ENCODE measurements at regions not wholly inside any gene's neighbourhood (a gene's known extent, or its start where the extent isn't known, plus 50 kb on each side); places are given as distances from the start of the nearest gene placed in this dataset.
A peak's percentile ranks its signal among the peaks of the same experiment; 100 is the strongest.

DNA sequence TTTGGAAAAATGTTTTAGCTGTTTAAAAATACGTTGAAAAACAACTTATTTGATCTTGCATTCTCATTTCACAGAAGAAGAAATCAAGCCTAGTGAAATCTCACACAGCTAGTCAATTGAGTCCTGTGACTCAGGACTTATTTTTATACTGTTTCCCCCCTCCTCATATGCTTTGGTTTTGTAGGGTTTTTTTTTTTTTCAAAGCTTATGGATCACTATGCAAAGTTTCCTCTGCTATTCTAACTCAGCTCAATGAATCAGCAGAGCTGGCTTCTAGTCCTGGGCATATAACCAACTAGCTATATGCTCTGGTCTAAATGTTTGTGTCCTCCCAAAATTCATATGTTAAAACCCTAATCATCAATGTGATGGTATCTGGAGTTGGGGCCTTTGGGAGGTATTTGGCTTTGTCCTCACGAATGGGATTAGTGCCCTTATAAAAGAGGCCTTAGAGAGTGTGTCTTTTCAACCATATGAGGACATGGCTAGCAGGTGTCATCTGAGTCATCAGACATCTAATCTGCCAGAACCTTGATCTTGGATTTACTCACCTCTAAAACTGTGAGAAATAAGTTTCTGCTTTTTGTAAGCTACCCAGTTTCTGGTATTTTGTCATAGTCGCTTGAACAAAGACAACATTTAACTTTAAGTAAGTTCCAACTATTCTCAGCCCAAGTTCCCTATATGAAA is 317.2 kb upstream of the C1orf87 start:
- no peak for DNase-seq (ENCODE audit: low read depth)
- TF ChIP-seq, protein P1, sequence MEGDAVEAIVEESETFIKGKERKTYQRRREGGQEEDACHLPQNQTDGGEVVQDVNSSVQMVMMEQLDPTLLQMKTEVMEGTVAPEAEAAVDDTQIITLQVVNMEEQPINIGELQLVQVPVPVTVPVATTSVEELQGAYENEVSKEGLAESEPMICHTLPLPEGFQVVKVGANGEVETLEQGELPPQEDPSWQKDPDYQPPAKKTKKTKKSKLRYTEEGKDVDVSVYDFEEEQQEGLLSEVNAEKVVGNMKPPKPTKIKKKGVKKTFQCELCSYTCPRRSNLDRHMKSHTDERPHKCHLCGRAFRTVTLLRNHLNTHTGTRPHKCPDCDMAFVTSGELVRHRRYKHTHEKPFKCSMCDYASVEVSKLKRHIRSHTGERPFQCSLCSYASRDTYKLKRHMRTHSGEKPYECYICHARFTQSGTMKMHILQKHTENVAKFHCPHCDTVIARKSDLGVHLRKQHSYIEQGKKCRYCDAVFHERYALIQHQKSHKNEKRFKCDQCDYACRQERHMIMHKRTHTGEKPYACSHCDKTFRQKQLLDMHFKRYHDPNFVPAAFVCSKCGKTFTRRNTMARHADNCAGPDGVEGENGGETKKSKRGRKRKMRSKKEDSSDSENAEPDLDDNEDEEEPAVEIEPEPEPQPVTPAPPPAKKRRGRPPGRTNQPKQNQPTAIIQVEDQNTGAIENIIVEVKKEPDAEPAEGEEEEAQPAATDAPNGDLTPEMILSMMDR (IDR thresholded peaks at IDR 0.05; ENCODE audit: insufficient read depth, low read length, severe bottlenecking) = no peak
- Histone ChIP-seq H3K27me3 (ENCODE audit: control insufficient read depth, insufficient read depth, low read length) (peaks cover 1% of the 10 kb centered on the region), H3K4me3 (ENCODE audit: low read depth, low read length) (no peak overlapping the region), H3K36me3 (ENCODE audit: control insufficient read depth, insufficient read depth, low read length) (no peaks in the 10 kb centered on the region)
- no peak for FAIRE-seq

DNA sequence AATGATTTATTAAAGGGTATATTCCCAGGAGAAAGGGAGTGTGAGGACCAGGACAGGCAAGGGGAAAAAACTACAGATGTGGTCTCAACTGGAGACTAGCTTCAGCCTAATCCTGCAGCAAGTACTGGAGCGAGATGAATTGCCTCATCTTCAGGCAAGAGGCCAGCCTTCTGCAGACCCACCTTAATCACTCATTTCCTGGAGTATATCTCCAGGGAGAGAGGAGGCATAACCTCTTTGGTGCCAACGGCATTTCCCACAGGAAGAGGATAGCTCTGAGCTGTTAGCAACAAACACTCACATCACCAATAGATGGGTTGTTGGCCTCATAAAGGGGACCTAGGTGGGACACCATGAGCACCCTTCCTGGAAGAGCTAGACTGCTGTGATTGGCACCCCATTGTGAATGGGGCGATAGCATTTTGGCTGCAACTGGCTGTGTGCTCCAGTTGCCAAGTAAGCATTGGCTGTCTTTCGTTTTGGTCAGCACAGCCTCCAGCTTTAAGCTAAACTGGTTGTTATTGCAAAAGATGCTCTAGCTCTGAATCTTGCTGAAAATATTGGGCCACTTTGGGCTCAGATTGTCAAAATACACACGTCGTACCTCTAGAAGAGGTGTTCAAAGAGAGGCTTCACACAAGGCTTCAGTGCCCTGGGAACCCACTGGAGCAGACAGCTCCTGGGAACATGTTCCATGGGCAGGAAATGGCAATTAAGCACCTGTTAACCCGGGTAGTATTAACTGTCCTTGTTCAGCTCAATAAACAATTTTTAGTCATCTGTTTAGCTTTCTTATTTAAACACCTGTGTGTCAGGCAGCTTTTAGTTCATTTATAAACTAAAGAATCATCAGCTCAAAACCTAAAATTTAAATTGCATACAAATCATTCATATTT is 314.8 kb upstream of the C1orf87 start:
- DNase-seq (ENCODE audit: low read depth) (peak; percentile 41), FAIRE-seq (peak; percentile 90)
- H3K27me3 ChIP-seq (ENCODE audit: control insufficient read depth, insufficient read depth, low read length) = peaks cover 1% of the 10 kb centered on the region
- H3K4me3 ChIP-seq (ENCODE audit: low read depth, low read length) = no peak overlapping the region
- no peaks in the 10 kb centered on the region for H3K36me3 ChIP-seq (ENCODE audit: control insufficient read depth, insufficient read depth, low read length)
- TF ChIP-seq, protein P1 (IDR thresholded peaks at IDR 0.05; ENCODE audit: insufficient read depth, low read length, severe bottlenecking) = no peak

DNA sequence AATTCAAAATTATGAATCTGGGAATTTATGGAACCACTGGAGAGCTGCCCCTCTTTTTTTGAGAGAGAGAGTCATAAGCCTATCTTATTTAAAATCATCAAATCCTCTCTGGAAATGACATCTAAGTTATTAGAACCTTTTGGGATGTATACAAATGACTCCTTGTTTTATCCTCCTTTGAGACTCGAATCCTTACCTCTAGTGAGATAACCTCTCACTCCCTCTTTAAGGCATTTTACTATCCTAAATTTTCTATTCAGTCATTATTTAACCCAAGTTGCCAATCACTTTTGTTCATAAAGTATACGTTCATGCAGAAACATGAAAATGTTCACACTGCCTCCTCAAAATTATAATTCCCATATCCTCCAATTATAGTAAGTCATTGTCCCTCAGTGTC is 313.6 kb upstream of the C1orf87 start:
- TF ChIP-seq, protein P1 (IDR thresholded peaks at IDR 0.05; ENCODE audit: insufficient read depth, low read length, severe bottlenecking) = no peak
- DNase-seq (ENCODE audit: low read depth) (no peak), FAIRE-seq (no peak)
- Histone ChIP-seq H3K4me3 (ENCODE audit: low read depth, low read length) (no peak overlapping the region), H3K36me3 (ENCODE audit: control insufficient read depth, insufficient read depth, low read length) (no peaks in the 10 kb centered on the region), H3K27me3 (ENCODE audit: control insufficient read depth, insufficient read depth, low read length) (peaks cover 1% of the 10 kb centered on the region)

DNA sequence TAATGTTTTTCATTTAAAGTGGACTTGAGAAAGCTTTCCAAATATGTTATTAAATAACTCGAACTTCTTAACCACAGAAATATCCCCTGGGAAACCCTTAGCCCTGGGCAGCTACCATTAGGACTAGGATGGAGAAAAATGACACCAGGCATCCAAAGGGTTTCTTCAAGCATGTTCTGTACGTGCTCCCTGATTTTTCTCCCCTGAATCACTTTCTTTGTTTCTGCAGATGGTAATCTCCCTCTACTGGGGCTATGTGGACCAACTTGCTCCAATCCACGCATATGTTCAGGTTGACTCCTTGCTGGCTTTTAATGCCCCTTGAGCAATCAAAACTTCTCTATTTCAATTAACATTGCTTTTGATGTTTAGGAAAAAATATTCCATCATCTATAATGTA is 312.7 kb upstream of the C1orf87 start:
- peaks cover 1% of the 10 kb centered on the region for H3K27me3 ChIP-seq (ENCODE audit: control insufficient read depth, insufficient read depth, low read length)
- TF ChIP-seq, protein P1 (IDR thresholded peaks at IDR 0.05; ENCODE audit: insufficient read depth, low read length, severe bottlenecking) = no peak
- H3K36me3 ChIP-seq (ENCODE audit: control insufficient read depth, insufficient read depth, low read length) = no peaks in the 10 kb centered on the region
- H3K4me3 ChIP-seq (ENCODE audit: low read depth, low read length) = no peak overlapping the region
- FAIRE-seq = no peak
- no peak for DNase-seq (ENCODE audit: low read depth)

DNA sequence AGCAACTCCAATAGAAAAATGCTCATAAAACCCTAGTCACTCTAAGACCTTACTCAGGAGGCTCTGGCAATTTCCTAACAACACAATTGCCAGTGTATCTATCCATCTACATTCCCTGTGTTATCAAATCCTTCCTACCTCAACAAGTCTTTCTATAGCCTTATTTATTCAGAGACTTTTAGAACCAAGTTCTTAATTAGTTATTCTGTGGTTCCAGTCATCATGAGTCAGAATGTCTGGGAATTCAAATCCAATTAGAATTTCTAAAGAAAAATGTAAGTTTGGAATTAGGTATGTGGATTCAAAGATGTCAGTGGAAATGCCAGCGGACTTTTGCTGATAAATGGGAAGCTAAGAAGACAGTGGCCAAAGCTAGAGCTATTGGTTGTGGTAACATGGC is 302.6 kb upstream of the C1orf87 start:
- H3K27me3 ChIP-seq (ENCODE audit: control insufficient read depth, insufficient read depth, low read length) = no peaks in the 10 kb centered on the region

More for the DNA sequence above, 302.6 kb upstream of the C1orf87 start:
- TF ChIP-seq, protein P1 (IDR thresholded peaks at IDR 0.05; ENCODE audit: insufficient read depth, low read length, severe bottlenecking) = no peak
- no peak for DNase-seq (ENCODE audit: low read depth)
- Histone ChIP-seq H3K36me3 (ENCODE audit: control insufficient read depth, insufficient read depth, low read length) (no peaks in the 10 kb centered on the region), H3K4me3 (ENCODE audit: low read depth, low read length) (no peak overlapping the region)
- FAIRE-seq = no peak

Data from bronchial epithelial cell (primary cell).